AG09309 (cell line): ENCODE measurements at regions not wholly inside any gene's neighbourhood (a gene's known extent, or its start where the extent isn't known, plus 50 kb on each side); places are given as distances from the start of the nearest gene placed in this dataset.
"Not testable (repeated sequence)": the region's sequence is repeated elsewhere in the genome, so short reads cannot be mapped to it uniquely, and the experiment has no call there.

Experiments used
- DNase-seq: peaks from one replicate; pipeline ENCODE4 v3.0.0-alpha.2; 2010; ENCODE audit warnings: low read depth
- H3K4me3 ChIP-seq: 2 replicates; pipeline ENCODE4 v1.5.1; 2011; ENCODE audit warnings: mild to moderate bottlenecking, low read depth, low read length, moderate library complexity; ENCODE audit not compliant: control insufficient read depth
- CTCF ChIP-seq: IDR thresholded peaks from 2 replicates; pipeline ENCODE4 v1.5.1; 2011; ENCODE audit warnings: mild to moderate bottlenecking, low read depth, low read length, inconsistent platforms; ENCODE audit not compliant: insufficient read depth, control insufficient read depth; ENCODE audit errors: missing control alignments

GRCh38 chr7:156510966-156511365, 129.6 kb upstream of the RNF32 start:
- no peak for TF ChIP-seq CTCF
- no peak overlapping the region for H3K4me3 ChIP-seq
- no peak for DNase-seq

- TF ChIP-seq CTCF = no peak
- no peak for DNase-seq
- no peak overlapping the region for H3K4me3 ChIP-seq
Measured at GRCh38 chr7:156509216-156509615, 131.4 kb upstream of the RNF32 start.

- no peak for TF ChIP-seq CTCF
- no peak for DNase-seq
- H3K4me3 ChIP-seq = no peak overlapping the region
Measured at GRCh38 chr7:156505876-156506275, 134.7 kb upstream of the RNF32 start.

- TF ChIP-seq CTCF = no peak
- H3K4me3 ChIP-seq = no peak overlapping the region
- no peak for DNase-seq
Measured at GRCh38 chr7:156504687-156505545, 135.7 kb upstream of the RNF32 start.

GRCh38 chr7:156504006-156504405, 136.6 kb upstream of the RNF32 start:
- no peak for TF ChIP-seq CTCF
- no peak overlapping the region for H3K4me3 ChIP-seq
- no peak for DNase-seq

GRCh38 chr7:156503196-156503595, 137.4 kb upstream of the RNF32 start:
- H3K4me3 ChIP-seq = no peak overlapping the region
- no peak for DNase-seq
- no peak for TF ChIP-seq CTCF

- not testable (repeated sequence) for H3K4me3 ChIP-seq, DNase-seq
Measured at GRCh38 chr7:156501815-156502214, 138.8 kb upstream of the RNF32 start.
